Keratinocyte (primary cell): ENCODE measurements at regions not wholly inside any gene's neighbourhood (a gene's known extent, or its start where the extent isn't known, plus 50 kb on each side); places are given as distances from the start of the nearest gene placed in this dataset.

Source experiments
- DNase-seq: peaks from one replicate; pipeline ENCODE4 v3.0.0-alpha.2; 2011; ENCODE audit warnings: low read depth, missing footprints, low spot score
- FAIRE-seq: peaks from 2 replicates; lab custom pipeline; 2011; peaks lifted over from hg19 to GRCh38; lab: Jason Lieb, UNC
- H2AFZ ChIP-seq: 2 replicates; pipeline ENCODE4 v1.6.0; 2012; ENCODE audit warnings: low read length, control low read depth, inconsistent platforms; ENCODE audit not compliant: control insufficient read depth
- H3K27ac ChIP-seq: 2 replicates; pipeline ENCODE4 v1.5.1; 2011; ENCODE audit warnings: low read length; ENCODE audit not compliant: control insufficient read depth, insufficient read depth
- H3K27me3 ChIP-seq: 3 replicates; pipeline ENCODE4 v1.6.0; 2011; ENCODE audit warnings: low read length; ENCODE audit not compliant: control insufficient read depth, insufficient read depth; ENCODE audit errors: extremely low read depth
- H3K36me3 ChIP-seq, 2 experiments: 2 replicates in 1 of 2; 3 replicates in 1 of 2; pipeline ENCODE4 v1.5.1; 2011; ENCODE audit warnings: low read length in 2 of 2, mild to moderate bottlenecking in 1 of 2; ENCODE audit not compliant: control insufficient read depth in 2 of 2, insufficient read depth in 2 of 2; ENCODE audit errors: extremely low read depth in 1 of 2
- H3K4me1 ChIP-seq: 3 replicates; pipeline ENCODE4 v1.5.1; 2011; ENCODE audit warnings: low read length; ENCODE audit not compliant: control insufficient read depth, insufficient read depth; ENCODE audit errors: extremely low read depth
- H3K4me2 ChIP-seq: 3 replicates; pipeline ENCODE4 v1.6.0; 2011; ENCODE audit warnings: low read depth, low read length; ENCODE audit not compliant: control insufficient read depth, insufficient read depth; ENCODE audit errors: extremely low read depth
- H3K4me3 ChIP-seq, 3 experiments: fragments of 200-600 bp in 1 of 3; sonication (generic) in 1 of 3; 2 replicates in 2 of 3; 3 replicates in 1 of 3; pipeline ENCODE4 v1.5.1; 2011 to 2016; ENCODE audit warnings: low read length in 3 of 3, mild to moderate bottlenecking in 3 of 3, control low read depth in 2 of 3, inconsistent platforms in 1 of 3, low read depth in 1 of 3, mixed read lengths in 1 of 3, mixed run types in 1 of 3, moderate library complexity in 1 of 3; ENCODE audit not compliant: control insufficient read depth in 2 of 3, insufficient read depth in 2 of 3; ENCODE audit errors: extremely low read depth in 1 of 3
- H3K79me2 ChIP-seq: 2 replicates; pipeline ENCODE4 v1.6.0; 2012; ENCODE audit warnings: low read length; ENCODE audit not compliant: control insufficient read depth, insufficient read depth
- H3K9ac ChIP-seq: 3 replicates; pipeline ENCODE4 v1.6.0; 2011; ENCODE audit warnings: low read length; ENCODE audit not compliant: control insufficient read depth, insufficient read depth; ENCODE audit errors: extremely low read depth
- H3K9me1 ChIP-seq: 3 replicates; pipeline ENCODE4 v1.6.0; 2011; ENCODE audit warnings: low read length; ENCODE audit not compliant: control insufficient read depth, insufficient read depth; ENCODE audit errors: extremely low read depth
- H3K9me3 ChIP-seq: 2 replicates; pipeline ENCODE4 v1.5.1; 2012; ENCODE audit warnings: low read depth, low read length; ENCODE audit not compliant: control insufficient read depth
- H4K20me1 ChIP-seq: 3 replicates; pipeline ENCODE4 v1.6.0; 2011; ENCODE audit warnings: low read length; ENCODE audit not compliant: control insufficient read depth, insufficient read depth; ENCODE audit errors: extremely low read depth
- CTCF ChIP-seq, 3 experiments: IDR thresholded peaks in 1 of 3; conservative IDR thresholded peaks in 1 of 3; optimal IDR thresholded peaks in 1 of 3; 2 replicates in 2 of 3; 3 replicates in 1 of 3; pipeline versions ENCODE3 to v1.5.1; 2011; ENCODE audit warnings: low read length in 3 of 3, mild to moderate bottlenecking in 3 of 3, moderate library complexity in 2 of 3, control low read depth in 1 of 3, inconsistent platforms in 1 of 3; ENCODE audit not compliant: insufficient read depth in 2 of 3; ENCODE audit errors: extremely low read depth in 1 of 3
- EZH2 ChIP-seq: IDR thresholded peaks from one replicate; pipeline ENCODE4 v1.6.1; 2012; ENCODE audit warnings: inconsistent platforms, mild to moderate bottlenecking, low read length, moderate library complexity
- dilution Hi-C: fragments of 300-500 bp; cut with MboI; formaldehyde crosslinking; loops from one replicate; pipeline ENCODE4 v1.7.0; 2020; ENCODE audit warnings: low sequenced_read_pairs; ENCODE audit not compliant: extremely low pct_ligation_motif_present

GRCh38 chr11:87430821-87431220 lies 393.1 kb downstream of the TMEM135 start:
- Histone ChIP-seq H3K4me3 (no peak overlapping the region), H3K4me1 (no peaks in the 10 kb centered on the region), H3K9me1 (no peaks in the 10 kb centered on the region), H3K9me3 (no peaks in the 10 kb centered on the region), H3K79me2 (no peaks in the 10 kb centered on the region), H3K4me2 (no peak overlapping the region), H3K27me3 (no peaks in the 10 kb centered on the region), H3K27ac (no peak overlapping the region), H3K9ac (no peak overlapping the region), H4K20me1 (no peaks in the 10 kb centered on the region), H2AFZ (no peak overlapping the region), H3K36me3 (no peaks in the 10 kb centered on the region)
- DNase-seq (no peak), FAIRE-seq (no peak)
- TF ChIP-seq EZH2 (no peak), CTCF (optimal IDR thresholded peaks at IDR 0.05 in 1 of 3, IDR thresholded peaks at IDR 0.05 in 1 of 3, conservative IDR thresholded peaks at IDR 0.05 in 1 of 3; ENCODE audit: extremely low read depth in 1 of 3, insufficient read depth in 2 of 3, low read length in 3 of 3) (no peak)
- dilution Hi-C loops = no loop called here

GRCh38 chr11:87429996-87430395 lies 392.3 kb downstream of the TMEM135 start:
- H3K4me2 ChIP-seq = no peak overlapping the region
- no peak overlapping the region for H3K4me3 ChIP-seq
- no peaks in the 10 kb centered on the region for H3K79me2 ChIP-seq
- dilution Hi-C loops = no loop called here
- H4K20me1 ChIP-seq = no peaks in the 10 kb centered on the region
- no peaks in the 10 kb centered on the region for H3K27me3 ChIP-seq
- no peaks in the 10 kb centered on the region for H3K9me1 ChIP-seq
- no peaks in the 10 kb centered on the region for H3K36me3 ChIP-seq
- FAIRE-seq (no peak), DNase-seq (no peak)
- TF ChIP-seq CTCF (optimal IDR thresholded peaks at IDR 0.05 in 1 of 3, IDR thresholded peaks at IDR 0.05 in 1 of 3, conservative IDR thresholded peaks at IDR 0.05 in 1 of 3; ENCODE audit: extremely low read depth in 1 of 3, insufficient read depth in 2 of 3, low read length in 3 of 3) = no peak
- TF ChIP-seq EZH2 = no peak
- no peaks in the 10 kb centered on the region for H3K4me1 ChIP-seq
- no peak overlapping the region for H3K27ac ChIP-seq
- H3K9ac ChIP-seq = no peak overlapping the region
- no peak overlapping the region for H2AFZ ChIP-seq
- no peaks in the 10 kb centered on the region for H3K9me3 ChIP-seq
